Breast epithelium (tissue), 3 donors: ENCODE measurements at regions not wholly inside any gene's neighbourhood (a gene's known extent, or its start where the extent isn't known, plus 50 kb on each side); places are given as distances from the start of the nearest gene placed in this dataset.

ENCODE experiments used
- CTCF ChIP-seq, 3 donors: fragments of 450-650 bp; IDR thresholded peaks; one replicate each; pipeline ENCODE4 v1.5.1; 2016 to 2017; ENCODE audit warnings: antibody characterized with exemption in 3 of 3, mild to moderate bottlenecking in 3 of 3, moderate library complexity in 3 of 3
- POLR2A ChIP-seq: fragments of 450-650 bp; IDR thresholded peaks from one replicate; pipeline ENCODE4 v1.6.1; 2016; ENCODE audit warnings: antibody characterized with exemption, mild to moderate bottlenecking, moderate library complexity

GRCh38 chr16:35497399-35497798, 2038.0 kb downstream of the TP53TG3F start:
- TF ChIP-seq CTCF (IDR thresholded peaks at IDR 0.05) (no peak), POLR2A (no peak)
